Activated T-cell treated with anti-CD3 and anti-CD28 coated beads for 24 hours (primary cell): ENCODE measurements at regions not wholly inside any gene's neighbourhood (a gene's known extent, or its start where the extent isn't known, plus 50 kb on each side); places are given as distances from the start of the nearest gene placed in this dataset.
"Not testable (repeated sequence)": the region's sequence is repeated elsewhere in the genome, so short reads cannot be mapped to it uniquely, and the experiment has no call there.

Source experiments
- DNase-seq: peaks from one replicate; pipeline ENCODE4 v3.0.0-alpha.2; 2020; ENCODE audit warnings: low read depth

- DNase-seq, result not testable (repeated sequence)
These were observed 161.8 kb downstream of the GOSR1 start for GRCh38 chr17:30638968-30639367.

GRCh38 chr17:30631651-30632050 lies 154.4 kb downstream of the GOSR1 start:
- not testable (repeated sequence) for DNase-seq

- DNase-seq, result not testable (repeated sequence)
These were observed 148.2 kb downstream of the GOSR1 start for GRCh38 chr17:30625380-30625779.

GRCh38 chr17:30624180-30624579 lies 147.0 kb downstream of the GOSR1 start:
- not testable (repeated sequence) for DNase-seq

- not testable (repeated sequence) for DNase-seq
These were observed 132.5 kb downstream of the GOSR1 start for GRCh38 chr17:30609682-30610081.

- no peak for DNase-seq
These were observed 128.3 kb downstream of the GOSR1 start for GRCh38 chr17:30605523-30605922.

- no peak for DNase-seq
These were observed 127.8 kb downstream of the GOSR1 start for GRCh38 chr17:30605027-30605426.

- DNase-seq, result not testable (repeated sequence)
These were observed 125.2 kb downstream of the GOSR1 start for GRCh38 chr17:30602396-30602795.

- not testable (repeated sequence) for DNase-seq
These were observed 124.8 kb downstream of the GOSR1 start for GRCh38 chr17:30601984-30602383.

GRCh38 chr17:30600830-30601494 lies 123.8 kb downstream of the GOSR1 start:
- DNase-seq, result no peak

GRCh38 chr17:30600060-30600829 lies 123.0 kb downstream of the GOSR1 start:
- peak; percentile 48 for DNase-seq

- no peak for DNase-seq
These were observed 122.3 kb downstream of the GOSR1 start for GRCh38 chr17:30599428-30600059.

- DNase-seq, result no peak
These were observed 120.6 kb downstream of the GOSR1 start for GRCh38 chr17:30597776-30598288.

GRCh38 chr17:30596948-30597775 lies 120.0 kb downstream of the GOSR1 start:
- not testable (repeated sequence) for DNase-seq

- not testable (repeated sequence) for DNase-seq
These were observed 117.8 kb downstream of the GOSR1 start for GRCh38 chr17:30594953-30595371.

GRCh38 chr17:30594223-30594952 lies 117.2 kb downstream of the GOSR1 start:
- DNase-seq, result no peak

GRCh38 chr17:30590081-30590733 lies 113.0 kb downstream of the GOSR1 start:
- DNase-seq, result no peak

GRCh38 chr17:30589431-30589830 lies 112.2 kb downstream of the GOSR1 start:
- DNase-seq, result no peak

- DNase-seq, result no peak
These were observed 111.6 kb downstream of the GOSR1 start for GRCh38 chr17:30588798-30589247.

- no peak for DNase-seq
These were observed 109.8 kb downstream of the GOSR1 start for GRCh38 chr17:30586818-30587595.
